GM19463 (cell line): ENCODE measurements at regions not wholly inside any gene's neighbourhood (a gene's known extent, or its start where the extent isn't known, plus 50 kb on each side); places are given as distances from the start of the nearest gene placed in this dataset.
A peak's percentile ranks its signal among the peaks of the same experiment; 100 is the strongest.

Source experiments
- ATAC-seq: cut with Tn5 transposase; IDR thresholded peaks from one replicate; pipeline ENCODE4 v1.9.1; 2021; ENCODE audit warnings: mild to moderate bottlenecking, moderate library complexity; ENCODE audit not compliant: unreplicated experiment

DNA sequence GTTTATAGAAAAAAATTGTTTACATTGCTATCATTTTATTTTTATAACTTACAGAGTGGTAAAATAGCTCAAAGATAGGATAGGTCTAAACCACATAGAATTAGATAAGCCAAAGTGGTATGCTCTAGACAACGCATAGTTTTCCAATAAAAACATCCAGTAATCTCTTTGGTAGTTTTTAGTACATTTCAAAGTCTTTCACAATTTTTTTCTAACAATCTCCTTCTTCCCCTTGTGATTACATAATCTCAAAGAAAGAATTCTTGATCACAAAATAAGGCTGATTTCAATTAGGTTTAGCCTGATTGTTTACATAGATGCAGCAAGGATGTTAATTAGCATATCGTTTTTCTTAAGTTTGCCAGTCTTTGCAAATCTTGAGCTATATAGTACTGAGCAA lies 460.0 kb downstream of the FUT8 start:
- ATAC-seq, result no peak

DNA sequence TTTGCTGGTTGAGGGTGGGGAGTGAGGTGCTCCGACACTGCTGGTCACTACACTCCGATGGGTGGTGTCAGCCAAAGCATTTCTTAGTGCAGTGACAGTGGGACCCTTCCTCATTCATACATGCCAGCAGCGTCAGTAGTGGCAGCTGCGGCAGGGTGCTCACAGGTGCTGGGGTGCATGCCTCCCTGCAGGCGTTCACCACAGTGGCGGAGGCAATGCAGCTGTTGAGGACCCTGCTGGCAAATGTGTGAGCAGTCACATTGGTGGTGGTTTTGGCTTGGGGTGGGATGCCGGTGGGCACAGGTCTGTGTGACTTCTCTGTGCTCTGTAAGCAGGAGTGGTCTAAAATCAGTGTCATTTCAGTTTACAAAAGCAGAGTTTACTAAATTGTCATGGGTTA lies 464.6 kb downstream of the FUT8 start:
- ATAC-seq, result no peak

DNA sequence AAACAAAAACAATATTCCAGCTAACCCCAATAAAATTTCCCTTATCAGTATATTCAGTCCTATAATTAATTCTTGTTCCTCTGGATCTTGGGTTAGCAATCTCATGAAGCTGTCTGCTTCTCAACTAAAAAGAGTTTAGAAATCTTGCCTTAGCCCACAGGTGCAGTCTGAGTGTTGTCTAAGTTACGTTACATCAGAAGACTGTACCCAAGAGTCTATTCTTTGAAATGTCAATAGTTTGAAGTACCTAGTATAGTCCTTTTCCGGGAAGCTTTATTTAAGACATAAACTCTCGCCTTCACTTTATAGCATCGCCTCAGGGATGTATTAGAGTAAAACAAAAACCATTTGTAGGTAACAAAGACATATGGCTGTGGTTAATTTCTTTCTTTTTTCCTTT lies 465.1 kb downstream of the FUT8 start:
- no peak for ATAC-seq

DNA sequence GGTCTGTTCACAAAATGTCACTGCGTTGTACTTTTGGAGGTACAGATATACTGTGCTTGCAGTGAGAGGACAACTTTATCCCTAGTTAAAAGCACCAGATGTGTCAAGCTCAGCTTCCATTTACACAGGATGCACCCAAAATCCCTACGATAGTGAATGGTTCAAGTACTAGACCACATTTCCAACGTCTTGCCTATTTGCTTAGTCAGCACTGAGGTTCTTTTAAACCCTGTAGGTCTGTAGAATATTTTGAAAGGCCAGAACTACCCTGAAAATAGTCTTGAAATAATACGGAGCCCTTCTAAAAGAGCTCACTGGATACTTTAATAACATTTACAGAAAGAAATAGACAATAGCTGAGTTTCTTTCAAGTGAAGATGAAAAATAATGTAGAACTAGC lies 466.1 kb downstream of the FUT8 start:
- ATAC-seq, result no peak

DNA sequence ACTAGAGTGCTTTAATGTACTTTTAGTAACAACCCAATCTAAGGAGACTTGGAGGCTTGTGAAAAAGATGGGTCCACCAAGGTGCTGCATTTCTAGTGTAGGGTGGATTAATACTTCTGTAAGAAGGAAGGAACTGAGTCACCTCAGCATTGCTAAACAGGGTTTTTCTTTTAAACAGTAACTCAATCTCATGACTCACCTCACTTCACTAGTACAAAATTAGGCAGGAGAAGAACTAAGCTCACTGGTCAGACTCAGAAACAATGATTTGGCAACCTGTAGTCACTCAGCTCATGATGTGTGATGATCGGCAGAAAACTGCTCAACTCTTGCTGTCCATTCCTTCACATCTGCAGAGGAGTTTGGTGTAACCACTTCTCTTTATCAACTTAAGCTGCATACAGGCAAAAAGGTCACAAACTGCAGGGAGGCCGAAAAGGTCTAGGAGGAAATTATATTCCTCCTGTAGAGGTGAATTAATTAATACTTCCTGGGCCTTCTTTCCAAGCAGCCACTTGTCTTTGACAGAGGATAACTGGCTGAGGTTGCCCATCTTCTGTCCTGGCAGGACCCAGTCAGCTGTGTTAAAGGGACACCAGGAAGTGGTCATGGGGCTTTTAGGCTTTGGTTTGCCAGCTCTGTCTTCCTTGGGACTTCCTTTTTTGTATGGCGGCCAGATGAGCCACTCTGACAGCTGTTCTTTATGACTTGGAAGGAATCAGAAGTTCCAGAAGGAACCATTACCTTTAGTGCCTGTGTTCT lies 466.9 kb downstream of the FUT8 start:
- peak; percentile 83 for ATAC-seq

DNA sequence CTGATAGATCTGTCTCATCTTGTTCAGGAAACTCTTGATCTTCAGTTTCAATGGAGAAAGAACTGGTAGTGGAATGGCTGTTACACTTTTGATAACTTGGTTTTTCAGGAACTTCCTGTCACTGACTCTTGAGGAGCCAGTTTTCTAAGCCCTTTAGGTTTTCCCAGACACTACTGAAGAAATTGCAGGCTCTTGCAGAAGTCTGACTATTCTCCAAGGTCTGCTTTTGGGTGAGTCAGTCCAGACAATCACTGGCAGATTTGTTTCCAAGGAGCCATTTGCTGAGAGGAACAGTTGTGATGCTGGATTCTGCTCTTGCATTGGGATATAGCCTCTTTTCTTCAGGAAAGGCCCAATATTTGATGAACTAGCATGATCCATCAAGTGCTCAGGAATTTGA lies 468.0 kb downstream of the FUT8 start:
- ATAC-seq, result no peak

DNA sequence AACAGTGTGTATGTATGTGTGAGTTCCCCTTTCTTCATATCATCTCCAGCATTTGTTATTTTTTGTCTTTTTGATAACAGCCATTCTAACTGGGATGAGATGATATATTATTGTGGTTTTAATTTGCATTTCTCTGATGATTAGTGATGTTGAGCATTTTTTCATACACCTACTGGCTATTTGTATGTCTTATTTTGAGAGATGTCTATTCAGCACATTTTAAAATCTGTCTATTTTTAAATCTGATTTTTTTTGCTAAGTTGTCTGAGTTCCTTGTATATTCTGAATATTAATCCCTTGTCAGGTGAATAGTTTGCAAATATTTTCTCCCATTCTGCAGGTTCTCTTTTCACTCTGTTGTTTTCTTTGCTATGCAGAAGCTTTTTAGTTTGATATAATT lies 469.1 kb downstream of the FUT8 start:
- no peak for ATAC-seq

DNA sequence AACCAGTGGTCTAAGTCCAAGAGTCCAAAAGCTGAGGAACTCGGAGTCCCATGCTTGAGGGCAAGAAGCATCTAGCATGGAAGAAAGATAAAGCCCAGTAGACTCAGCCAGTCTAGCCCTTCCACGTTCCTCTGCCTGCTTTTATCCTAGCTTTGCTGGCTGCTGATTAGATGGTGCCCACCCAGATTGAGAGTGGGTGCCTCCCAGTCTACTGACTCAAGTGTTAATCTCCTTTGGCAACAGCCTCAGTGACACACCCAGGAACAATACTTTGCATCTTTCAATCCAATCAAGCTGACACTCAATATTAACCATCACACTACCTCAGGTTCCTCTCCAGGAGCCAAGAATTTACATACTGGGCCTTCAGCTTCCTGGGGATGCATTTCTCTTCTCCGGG lies 476.1 kb downstream of the FUT8 start:
- no peak for ATAC-seq

DNA sequence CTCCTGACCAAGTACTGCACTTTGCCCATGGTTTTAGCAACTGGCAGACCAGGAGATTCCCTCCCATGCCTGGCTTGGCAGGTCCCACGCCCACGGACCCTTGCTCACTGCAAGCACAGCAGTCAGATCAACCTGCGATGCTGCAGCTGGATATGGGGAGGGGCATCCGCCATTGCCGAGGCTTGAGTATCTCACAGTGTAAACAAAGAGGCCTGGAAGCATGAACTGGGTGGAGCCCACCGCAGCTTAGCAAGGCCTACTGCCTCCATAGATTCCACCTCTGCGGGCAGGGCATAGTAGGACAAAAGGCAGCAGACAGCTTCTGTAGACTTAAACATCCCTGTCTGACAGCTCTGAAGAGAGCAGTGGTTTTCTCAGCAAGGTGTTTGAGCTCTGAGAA lies 479.8 kb downstream of the FUT8 start:
- ATAC-seq, result no peak

DNA sequence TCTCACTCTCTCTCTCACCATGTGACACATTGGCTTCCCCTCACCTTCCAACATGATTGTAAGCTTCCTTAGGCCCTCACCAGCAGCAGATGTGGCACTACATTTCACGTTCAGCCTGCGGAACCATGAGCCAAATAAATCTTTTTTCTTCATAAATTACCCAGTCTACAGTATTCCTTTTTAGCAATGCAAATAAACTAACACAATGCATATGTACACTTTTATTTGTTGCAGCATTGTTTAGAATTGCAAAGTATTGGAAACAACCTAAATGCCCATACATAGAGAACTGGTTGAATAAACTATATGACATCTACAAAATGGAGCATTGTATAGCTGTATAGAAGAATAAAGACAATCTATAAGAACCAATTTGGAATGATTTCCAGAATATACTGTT lies 487.6 kb downstream of the FUT8 start:
- no peak for ATAC-seq

DNA sequence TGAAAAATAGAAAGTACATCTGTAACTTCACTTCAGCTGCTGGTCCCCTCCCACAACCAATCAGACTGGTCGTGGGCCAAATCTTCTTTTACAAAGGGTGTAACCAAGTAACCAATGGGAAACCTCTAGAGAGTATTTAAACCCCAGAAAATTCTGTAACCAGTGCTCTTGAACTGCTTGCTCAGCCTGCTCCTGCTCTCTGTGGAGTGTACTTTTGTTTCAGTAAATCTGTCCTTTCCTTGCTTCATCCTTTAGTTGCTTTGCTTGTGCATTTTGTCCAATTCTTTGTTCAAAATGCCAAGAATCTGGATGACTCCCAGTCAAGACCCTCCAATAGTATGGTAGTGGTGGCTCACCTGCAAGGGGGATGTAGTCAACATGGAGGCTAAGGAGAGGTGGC lies 489.1 kb downstream of the FUT8 start:
- ATAC-seq, result no peak

DNA sequence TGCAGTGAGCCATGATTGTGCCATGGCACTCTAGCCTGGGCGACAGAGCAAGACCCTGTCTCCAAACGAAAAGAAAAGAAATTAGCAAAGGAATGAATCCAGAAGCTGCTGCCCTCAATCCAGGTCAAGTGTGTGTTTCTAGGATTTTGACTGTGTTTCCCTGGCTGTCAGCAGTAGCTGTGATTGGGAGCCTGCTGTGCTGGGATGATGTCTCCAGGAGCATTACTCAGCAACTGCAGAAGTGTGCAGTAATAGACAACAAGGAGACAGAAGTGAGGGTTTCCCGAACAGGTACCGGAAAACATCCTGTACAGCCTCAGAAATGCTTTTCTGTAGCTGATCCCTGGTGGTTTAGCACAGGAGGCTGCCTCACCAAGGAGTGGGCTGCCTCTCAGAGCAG lies 492.5 kb downstream of the FUT8 start:
- no peak for ATAC-seq

DNA sequence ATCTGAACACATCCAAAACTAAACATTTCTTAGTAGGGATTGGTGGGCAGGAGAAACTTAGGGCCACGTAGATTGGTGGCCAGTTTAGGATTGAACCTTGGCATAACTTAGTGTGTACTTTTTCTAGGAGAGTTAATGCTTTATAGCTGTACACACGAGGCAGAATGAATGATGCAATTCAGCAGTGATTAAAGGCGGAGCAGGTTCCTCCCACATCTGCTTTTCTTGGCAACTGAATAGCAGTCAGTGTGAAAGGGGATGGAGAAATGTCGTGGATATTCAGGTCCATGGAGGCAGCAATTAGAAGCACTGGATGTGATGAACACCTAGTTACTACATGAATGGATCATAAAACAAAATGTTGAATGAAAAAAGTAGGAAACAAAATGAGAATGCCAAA lies 493.8 kb downstream of the FUT8 start:
- ATAC-seq, result no peak

DNA sequence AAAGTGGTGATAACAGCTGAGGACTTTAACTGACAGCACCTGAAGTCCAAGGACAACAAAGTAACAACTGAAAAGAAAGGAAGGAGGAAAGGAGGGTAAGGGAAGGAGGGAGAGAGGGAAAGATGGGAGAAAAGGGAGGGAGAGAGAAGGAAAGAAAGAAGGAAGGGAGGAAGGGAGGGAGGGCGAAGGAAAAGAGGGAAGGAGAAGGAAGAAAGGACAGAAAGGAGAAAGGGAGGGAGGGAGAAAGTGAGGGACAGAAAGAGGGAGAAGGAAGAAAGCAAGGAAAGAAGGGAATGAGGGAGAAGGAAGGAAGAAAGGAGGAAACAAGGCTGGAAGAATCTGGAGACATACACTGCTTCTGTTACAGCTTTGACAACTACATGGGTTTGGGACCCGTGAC lies 494.4 kb downstream of the FUT8 start:
- no peak for ATAC-seq

DNA sequence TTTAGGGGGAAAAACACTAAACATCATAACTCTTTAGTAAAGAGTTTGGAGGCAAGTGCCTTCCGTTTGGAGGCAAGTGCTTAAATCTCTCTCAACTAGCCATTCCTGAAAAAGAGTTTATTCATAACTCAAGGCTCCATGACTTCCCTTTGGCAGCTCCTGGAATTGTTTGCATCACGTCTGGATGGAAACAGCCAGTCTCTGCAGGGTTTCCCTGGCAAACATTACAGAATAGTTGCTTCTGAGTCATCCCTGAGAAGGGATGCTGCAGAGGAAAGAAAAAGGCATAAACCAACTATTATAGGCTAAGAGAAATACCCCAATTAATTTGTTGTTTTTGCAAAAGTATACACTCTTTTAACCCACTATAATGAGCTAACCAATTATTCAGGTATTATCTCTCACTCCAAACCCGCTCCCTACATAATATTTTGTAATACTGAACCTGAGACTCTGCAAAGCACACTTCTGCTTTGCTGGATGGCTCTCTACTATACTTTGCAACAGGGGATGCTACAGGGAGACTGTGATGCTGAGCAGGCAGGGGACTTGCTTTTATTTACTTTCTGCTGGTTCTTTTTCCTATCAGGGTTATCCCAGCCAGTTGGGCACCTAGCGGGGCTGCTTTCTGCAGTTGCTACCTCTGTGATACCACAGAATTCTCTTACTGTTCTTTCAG lies 497.7 kb downstream of the FUT8 start:
- ATAC-seq, result no peak

DNA sequence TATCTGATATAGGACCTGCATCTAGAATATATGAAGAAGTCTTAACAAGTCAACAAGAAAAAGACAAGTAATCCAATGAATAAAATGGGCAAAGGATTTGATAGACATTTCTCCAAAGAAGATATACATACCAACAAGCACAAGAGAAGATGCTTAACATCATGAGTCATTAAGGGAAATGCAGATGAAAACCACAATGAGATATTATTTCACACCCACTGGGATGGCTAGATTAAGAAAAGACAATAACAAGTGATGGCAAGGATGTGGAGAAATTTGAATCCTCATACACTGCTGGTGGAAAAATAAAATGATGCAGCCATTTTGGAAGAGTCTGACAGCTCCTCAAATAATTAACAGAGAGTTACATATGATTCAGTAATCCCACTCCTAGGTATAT lies 502.6 kb downstream of the FUT8 start:
- ATAC-seq, result no peak

DNA sequence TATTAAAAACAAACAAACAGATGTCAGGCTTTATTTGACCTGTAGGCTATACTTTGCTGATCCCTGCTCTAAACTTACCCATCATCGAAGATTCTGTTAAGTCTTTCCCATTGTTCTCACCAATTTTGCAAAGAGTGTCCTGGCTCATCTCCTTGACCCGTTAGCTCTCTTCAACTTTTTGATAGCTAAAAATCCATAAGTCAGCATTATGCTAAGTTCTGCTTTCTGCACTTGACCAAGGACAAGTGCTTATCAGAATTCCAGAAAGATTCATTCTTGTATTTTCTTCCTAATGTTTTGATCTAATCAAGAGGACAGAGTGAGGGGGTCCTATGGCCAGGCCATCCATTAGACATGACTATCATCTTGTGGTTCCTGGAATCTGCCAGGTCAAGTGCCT lies 503.5 kb downstream of the FUT8 start:
- ATAC-seq, result no peak

DNA sequence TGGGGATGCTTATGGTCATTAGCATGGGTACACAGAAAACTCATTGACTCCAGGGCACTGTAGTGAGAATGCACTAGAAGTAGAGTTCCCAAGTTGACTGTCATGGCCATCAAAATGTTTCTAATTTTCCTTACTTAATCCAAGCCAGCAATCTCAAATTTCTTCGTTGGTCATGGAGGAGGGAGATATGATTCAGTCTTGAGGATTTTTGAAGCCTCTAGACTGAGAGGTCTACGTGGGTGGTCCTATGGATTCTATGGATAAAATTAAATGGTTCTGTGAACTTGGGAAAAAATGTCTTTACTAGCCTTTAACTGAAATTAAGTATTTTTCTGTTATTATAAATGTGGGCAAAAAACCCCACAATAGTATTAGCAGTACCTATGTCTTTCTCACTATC lies 508.5 kb downstream of the FUT8 start:
- no peak for ATAC-seq

DNA sequence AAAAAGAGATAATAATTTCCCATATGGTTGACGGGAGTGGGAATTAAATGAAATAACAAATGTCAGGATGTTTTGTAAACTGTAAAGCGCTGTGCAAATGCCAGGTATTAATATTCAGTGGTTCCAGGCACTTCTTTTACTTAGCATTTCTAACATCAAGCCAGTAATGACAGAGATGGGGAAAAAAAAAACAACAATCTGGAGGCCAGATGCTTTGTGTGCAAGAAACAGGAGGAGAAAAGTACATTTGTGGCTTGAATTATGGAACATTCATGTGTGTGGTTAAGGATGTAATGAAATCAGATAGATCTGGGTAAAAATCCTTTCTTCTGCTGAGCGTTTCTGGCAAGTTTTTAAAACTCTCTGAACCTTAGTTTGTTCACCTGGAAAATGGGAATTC lies 509.6 kb downstream of the FUT8 start:
- no peak for ATAC-seq

DNA sequence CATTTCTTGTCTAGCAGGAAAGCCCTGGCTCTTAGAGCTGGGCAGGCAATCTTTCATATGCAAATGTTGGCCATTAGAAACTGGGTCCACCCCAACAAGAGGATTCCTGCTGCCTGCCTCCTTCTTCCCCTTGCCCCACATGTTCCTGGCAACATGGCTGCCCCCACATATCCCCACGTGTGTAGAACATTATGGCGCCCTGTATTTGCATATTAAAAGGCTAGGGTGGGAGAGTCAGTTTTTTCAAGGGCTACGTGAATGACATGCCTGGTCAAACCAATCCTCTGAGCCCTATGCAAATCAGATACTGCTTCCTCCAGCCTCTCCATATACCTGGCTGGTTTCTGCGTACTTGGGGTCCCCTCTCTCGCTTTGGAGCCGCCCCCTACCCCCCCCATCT lies 514.0 kb downstream of the FUT8 start:
- no peak for ATAC-seq

DNA sequence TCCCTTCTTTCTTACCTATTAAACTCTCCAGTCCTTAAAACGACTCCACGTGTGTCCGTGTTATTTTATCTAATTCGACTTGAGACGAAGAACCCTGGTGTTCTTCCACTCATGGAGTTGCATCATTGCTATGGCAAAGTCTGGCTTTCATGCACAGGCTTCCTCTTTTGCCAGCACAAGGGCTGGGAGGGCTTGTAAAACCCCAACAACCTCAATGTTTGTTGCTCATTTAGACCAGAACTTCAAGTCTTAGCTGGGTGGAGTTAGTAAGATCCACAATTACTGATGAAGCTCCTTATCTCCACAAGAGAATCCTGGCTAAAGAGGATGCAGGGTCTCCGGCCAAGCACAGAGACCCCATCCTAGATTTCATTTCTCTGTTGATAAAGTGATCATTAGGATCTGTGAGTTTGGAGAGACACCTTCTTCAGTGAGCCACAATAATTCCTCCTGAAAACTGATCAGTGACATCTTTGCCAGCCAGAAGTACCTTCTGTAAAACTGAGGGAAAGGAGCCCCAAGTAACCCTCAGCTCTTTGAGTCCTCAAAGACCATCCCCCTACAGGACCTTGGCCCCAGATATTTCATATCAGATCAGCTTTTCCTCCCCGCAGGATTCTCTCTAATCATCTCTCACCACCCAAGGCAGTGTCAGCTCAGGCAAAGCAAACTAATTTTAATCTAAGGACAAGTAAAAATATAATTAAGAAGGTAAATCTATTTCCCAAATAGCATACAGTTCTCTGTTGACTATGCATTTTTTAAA lies 514.6 kb downstream of the FUT8 start:
- ATAC-seq, result no peak

DNA sequence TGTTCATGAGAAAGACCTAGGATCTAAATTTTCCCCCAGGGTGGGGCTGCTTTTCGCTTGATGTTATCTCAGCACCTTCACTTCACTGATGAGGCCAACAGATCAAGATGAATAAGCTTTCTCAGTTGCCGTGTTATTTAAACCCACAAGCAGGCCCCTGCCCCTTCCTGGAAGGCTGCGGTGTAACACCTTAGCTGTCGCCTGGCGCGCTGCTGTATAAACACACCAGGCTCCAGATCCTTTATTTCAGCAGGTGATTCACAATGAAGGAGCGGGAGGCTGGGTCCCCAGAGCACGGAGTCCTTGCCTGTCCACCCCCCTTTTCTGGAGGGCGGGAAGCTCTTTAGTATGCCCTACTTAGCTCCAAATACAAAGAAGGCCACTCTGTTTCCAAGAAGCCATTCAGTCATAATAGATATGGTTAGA lies 515.4 kb downstream of the FUT8 start:
- ATAC-seq, result no peak
